ENCODE measurements at regions not wholly inside any gene's neighbourhood (a gene's known extent, or its start where the extent isn't known, plus 50 kb on each side); places are given as distances from the start of the nearest gene placed in this dataset.

- H3K9me3 ChIP-seq (ENCODE audit: low read length) = no peaks in the 10 kb centered on the region
- H2AFZ ChIP-seq (ENCODE audit: low read depth, low read length) = no peak overlapping the region
- H3K9ac ChIP-seq (ENCODE audit: low read length) = no peak overlapping the region
- no peaks in the 10 kb centered on the region for H3K9me2 ChIP-seq (ENCODE audit: insufficient read depth, low read length)
- H3K79me2 ChIP-seq (replicated peaks; ENCODE audit: insufficient read depth, low read length) = no peaks in the 10 kb centered on the region
- no peaks in the 10 kb centered on the region for H3F3A ChIP-seq (ENCODE audit: insufficient read depth, low read length, poor library complexity, severe bottlenecking)
- H3K4me2 ChIP-seq (ENCODE audit: low read length) = no peak overlapping the region
- TF ChIP-seq RAD21 (conservative IDR thresholded peaks at IDR 0.05) (no peak), CTCF (IDR thresholded peaks at IDR 0.05; ENCODE audit: poor library complexity, severe bottlenecking) (no peak), EP300 (conservative IDR thresholded peaks at IDR 0.05; ENCODE audit: poor library complexity, severe bottlenecking) (no peak)
- H4K20me1 ChIP-seq (ENCODE audit: insufficient read depth) = no peaks in the 10 kb centered on the region
- H3K27me3 ChIP-seq (ENCODE audit: insufficient read depth, low read depth, low read length) = no peaks in the 10 kb centered on the region
- no peak overlapping the region for H3K4me3 ChIP-seq (ENCODE audit: low read length)
- H3K27ac ChIP-seq (ENCODE audit: low read length) = no peak overlapping the region
- no peaks in the 10 kb centered on the region for H3K36me3 ChIP-seq (ENCODE audit: insufficient read depth, low read length)
Measured at GRCh38 chr13:58025821-58026220, 394.3 kb downstream of the PCDH17 start.

- Histone ChIP-seq H4K20me1 (ENCODE audit: insufficient read depth) (no peaks in the 10 kb centered on the region), H3K9me2 (ENCODE audit: insufficient read depth, low read length) (no peaks in the 10 kb centered on the region)
Measured at GRCh38 chr13:58032676-58033460, 401.3 kb downstream of the PCDH17 start.

More at GRCh38 chr13:58032676-58033460, 401.3 kb downstream of the PCDH17 start:
- no peak overlapping the region for H3K27ac ChIP-seq (ENCODE audit: low read length)
- TF ChIP-seq EP300 (conservative IDR thresholded peaks at IDR 0.05; ENCODE audit: poor library complexity, severe bottlenecking) = no peak
- no peak for TF ChIP-seq TAF1 (IDR thresholded peaks at IDR 0.05; ENCODE audit: low read depth)
- no peak for TF ChIP-seq SMC3 (conservative IDR thresholded peaks at IDR 0.05; ENCODE audit: poor library complexity)
- no peak for TF ChIP-seq EZH2 (IDR thresholded peaks at IDR 0.05; ENCODE audit: borderline replicate concordance, insufficient read depth, low read length, poor library complexity, severe bottlenecking)
- TF ChIP-seq RAD21 (conservative IDR thresholded peaks at IDR 0.05) = no peak
- no peak for TF ChIP-seq MXI1 (conservative IDR thresholded peaks at IDR 0.05; ENCODE audit: poor library complexity, severe bottlenecking)
- no peak for TF ChIP-seq REST (IDR thresholded peaks at IDR 0.05; ENCODE audit: borderline replicate concordance)
- no peak for TF ChIP-seq POLR2AphosphoS5 (IDR thresholded peaks at IDR 0.05)
- H3K9ac ChIP-seq (ENCODE audit: low read length) = no peak overlapping the region
- H3K79me2 ChIP-seq (replicated peaks; ENCODE audit: insufficient read depth, low read length) = no peaks in the 10 kb centered on the region
- no peak overlapping the region for H2AFZ ChIP-seq (ENCODE audit: low read depth, low read length)
- H3K36me3 ChIP-seq (ENCODE audit: insufficient read depth, low read length) = no peaks in the 10 kb centered on the region
- H3K9me3 ChIP-seq (ENCODE audit: low read length) = no peaks in the 10 kb centered on the region
- no peak overlapping the region for H3K4me3 ChIP-seq (ENCODE audit: low read length)
- no peak overlapping the region for H3K4me2 ChIP-seq (ENCODE audit: low read length)
- no peaks in the 10 kb centered on the region for H3F3A ChIP-seq (ENCODE audit: insufficient read depth, low read length, poor library complexity, severe bottlenecking)
- no peaks in the 10 kb centered on the region for H3K27me3 ChIP-seq (ENCODE audit: insufficient read depth, low read depth, low read length)
